Type B pancreatic cell (in vitro differentiated cells): ENCODE measurements at regions not wholly inside any gene's neighbourhood (a gene's known extent, or its start where the extent isn't known, plus 50 kb on each side); places are given as distances from the start of the nearest gene placed in this dataset.

Experiments used
- DNase-seq: peaks from one replicate; pipeline ENCODE4 v3.0.0; 2021; ENCODE audit warnings: mixed read lengths; ENCODE audit not compliant: unreplicated experiment; ENCODE audit errors: extremely low spot score
- H3K27ac Mint-ChIP-seq: 2 replicates; pipeline ENCODE4 v1.8.0; 2021; ENCODE audit warnings: mild to moderate bottlenecking, mixed read lengths
- H3K27me3 Mint-ChIP-seq: 2 replicates; pipeline ENCODE4 v1.8.0; 2021; ENCODE audit warnings: mixed read lengths
- H3K36me3 Mint-ChIP-seq: 2 replicates; pipeline ENCODE4 v1.8.0; 2021; ENCODE audit warnings: mixed read lengths
- H3K4me1 Mint-ChIP-seq: one replicate; pipeline ENCODE4 v1.8.0; 2021; ENCODE audit warnings: mixed read lengths; ENCODE audit not compliant: unreplicated experiment
- H3K4me3 Mint-ChIP-seq: 2 replicates; pipeline ENCODE4 v1.8.0; 2021; ENCODE audit warnings: mild to moderate bottlenecking, mixed read lengths
- H3K9me3 Mint-ChIP-seq: 2 replicates; pipeline ENCODE4 v1.8.0; 2021; ENCODE audit warnings: mixed read lengths
- CTCF ChIP-seq: fragments of 200-600 bp; sonication (generic); conservative IDR thresholded peaks from 2 replicates; pipeline ENCODE4 v1.5.0; 2021; ENCODE audit warnings: antibody characterized with exemption, mild to moderate bottlenecking

- no peak overlapping the region for H3K27ac Mint-ChIP-seq
- no peaks in the 10 kb centered on the region for H3K27me3 Mint-ChIP-seq
- H3K9me3 Mint-ChIP-seq = no peaks in the 10 kb centered on the region
- no peak for DNase-seq
- H3K4me1 Mint-ChIP-seq = peaks cover 4% of the 10 kb centered on the region
- no peaks in the 10 kb centered on the region for H3K36me3 Mint-ChIP-seq
- no peak for TF ChIP-seq CTCF
- no peak overlapping the region for H3K4me3 Mint-ChIP-seq
Measured at GRCh38 chr4:187552781-187553180, 442.8 kb upstream of the ZFP42 start.

GRCh38 chr4:187555174-187555573 is 440.4 kb upstream of the ZFP42 start:
- DNase-seq = no peak
- no peak for TF ChIP-seq CTCF
- Mint-ChIP-seq H3K9me3 (no peaks in the 10 kb centered on the region), H3K27ac (no peak overlapping the region), H3K4me3 (no peak overlapping the region), H3K4me1 (peaks cover 4% of the 10 kb centered on the region), H3K27me3 (no peaks in the 10 kb centered on the region), H3K36me3 (no peaks in the 10 kb centered on the region)

GRCh38 chr4:187558391-187558790 is 437.2 kb upstream of the ZFP42 start:
- TF ChIP-seq CTCF = no peak
- Mint-ChIP-seq H3K27ac (no peak overlapping the region), H3K4me3 (no peak overlapping the region), H3K27me3 (no peaks in the 10 kb centered on the region), H3K36me3 (no peaks in the 10 kb centered on the region), H3K9me3 (no peaks in the 10 kb centered on the region), H3K4me1 (peaks cover 4% of the 10 kb centered on the region)
- DNase-seq = no peak

- Mint-ChIP-seq H3K36me3 (no peaks in the 10 kb centered on the region), H3K27ac (no peak overlapping the region), H3K4me3 (no peak overlapping the region), H3K4me1 (peaks cover 4% of the 10 kb centered on the region), H3K9me3 (no peaks in the 10 kb centered on the region), H3K27me3 (no peaks in the 10 kb centered on the region)
- TF ChIP-seq CTCF = no peak
- DNase-seq = no peak
Measured at GRCh38 chr4:187562345-187562744, 433.2 kb upstream of the ZFP42 start.

GRCh38 chr4:187565416-187565815 is 430.2 kb upstream of the ZFP42 start:
- no peaks in the 10 kb centered on the region for H3K9me3 Mint-ChIP-seq
- H3K27ac Mint-ChIP-seq = no peak overlapping the region
- DNase-seq = no peak
- H3K4me3 Mint-ChIP-seq = no peak overlapping the region
- no peaks in the 10 kb centered on the region for H3K36me3 Mint-ChIP-seq
- no peaks in the 10 kb centered on the region for H3K4me1 Mint-ChIP-seq
- no peak for TF ChIP-seq CTCF
- H3K27me3 Mint-ChIP-seq = no peaks in the 10 kb centered on the region

- H3K27me3 Mint-ChIP-seq = no peaks in the 10 kb centered on the region
- no peak for DNase-seq
- H3K27ac Mint-ChIP-seq = no peak overlapping the region
- no peak for TF ChIP-seq CTCF
- H3K36me3 Mint-ChIP-seq = no peaks in the 10 kb centered on the region
- no peak overlapping the region for H3K4me3 Mint-ChIP-seq
- H3K9me3 Mint-ChIP-seq = no peaks in the 10 kb centered on the region
- no peaks in the 10 kb centered on the region for H3K4me1 Mint-ChIP-seq
Measured at GRCh38 chr4:187569871-187570270, 425.7 kb upstream of the ZFP42 start.
